ENCODE measurements at regions not wholly inside any gene's neighbourhood (a gene's known extent, or its start where the extent isn't known, plus 50 kb on each side); places are given as distances from the start of the nearest gene placed in this dataset.

DNA sequence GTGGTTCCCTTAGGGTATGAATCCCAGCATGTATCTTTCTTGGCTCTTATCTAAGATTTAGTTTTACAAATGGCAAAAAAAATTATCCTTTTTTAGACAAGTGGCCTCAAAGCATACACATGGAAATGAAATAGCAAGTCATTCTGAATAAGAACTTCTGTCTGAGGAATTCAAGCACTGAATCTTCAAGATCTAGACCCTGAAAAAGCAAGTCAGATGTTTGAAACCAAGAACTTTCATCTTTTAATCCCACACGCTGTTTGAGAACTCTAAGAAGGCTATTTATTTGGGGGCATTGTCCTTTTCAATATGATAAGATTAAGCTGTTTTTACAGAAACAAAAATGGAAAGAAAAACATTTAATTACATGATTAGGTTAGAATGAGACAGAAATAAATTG lies 549.2 kb upstream of the CYLC2 start:
- no peaks in the 10 kb centered on the region for H3K9me2 ChIP-seq
- H3K4me1 ChIP-seq (ENCODE audit: control insufficient read depth in 1 of 2, insufficient read depth in 2 of 2, low read depth in 1 of 2, low read length in 1 of 2): no peaks in the 10 kb centered on the region
- WGBS (ENCODE audit: low lambda C conversion rate): 3% methylated on average over 1 of the region's 1 CpG
- no peak overlapping the region for H3K27ac ChIP-seq (ENCODE audit: low read depth in 2 of 2, low read length in 1 of 2)
- no peaks in the 10 kb centered on the region for H3K36me3 ChIP-seq (replicated peaks in 1 of 2; ENCODE audit: control insufficient read depth in 1 of 2, insufficient read depth in 2 of 2, low read length in 1 of 2)
- H3K9ac ChIP-seq: no peak overlapping the region
- no peak for TF ChIP-seq RFX5 (IDR thresholded peaks at IDR 0.05; ENCODE audit: low read length)
- no peak for TF ChIP-seq POLR2AphosphoS5 (IDR thresholded peaks at IDR 0.05; ENCODE audit: low read depth, low read length)
- TF ChIP-seq, protein P1, sequence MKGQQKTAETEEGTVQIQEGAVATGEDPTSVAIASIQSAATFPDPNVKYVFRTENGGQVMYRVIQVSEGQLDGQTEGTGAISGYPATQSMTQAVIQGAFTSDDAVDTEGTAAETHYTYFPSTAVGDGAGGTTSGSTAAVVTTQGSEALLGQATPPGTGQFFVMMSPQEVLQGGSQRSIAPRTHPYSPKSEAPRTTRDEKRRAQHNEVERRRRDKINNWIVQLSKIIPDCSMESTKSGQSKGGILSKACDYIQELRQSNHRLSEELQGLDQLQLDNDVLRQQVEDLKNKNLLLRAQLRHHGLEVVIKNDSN (IDR thresholded peaks at IDR 0.05; ENCODE audit: borderline replicate concordance, low read depth): no peak
- TF ChIP-seq SMC3 (IDR thresholded peaks at IDR 0.05; ENCODE audit: low read depth, low read length): no peak
- TF ChIP-seq CTCF (IDR thresholded peaks at IDR 0.05): no peak
- no peak for TF ChIP-seq EP300 (IDR thresholded peaks at IDR 0.05; ENCODE audit: borderline replicate concordance in 1 of 2, low read depth in 1 of 2, low read length in 1 of 2)
- TF ChIP-seq IRF3 (IDR thresholded peaks at IDR 0.05; ENCODE audit: low read depth, low read length): no peak
- no peak for TF ChIP-seq TAF1 (IDR thresholded peaks at IDR 0.05; ENCODE audit: borderline replicate concordance, low read depth, low read length)
- TF ChIP-seq TCF12 (IDR thresholded peaks at IDR 0.05): no peak
- no peak for TF ChIP-seq ELF1 (IDR thresholded peaks at IDR 0.05)
- no peak for TF ChIP-seq USF2 (IDR thresholded peaks at IDR 0.05; ENCODE audit: borderline replicate concordance, low read depth, low read length)
- no peak for TF ChIP-seq EZH2phosphoT487 (IDR thresholded peaks at IDR 0.05; ENCODE audit: borderline replicate concordance, low read depth)
- TF ChIP-seq PBX3 (IDR thresholded peaks at IDR 0.05): no peak
- TF ChIP-seq CHD2 (IDR thresholded peaks at IDR 0.05; ENCODE audit: low read length, partially characterized antibody): no peak
- no peak for TF ChIP-seq REST (IDR thresholded peaks at IDR 0.05; ENCODE audit: low read depth, low read length)
- TF ChIP-seq SIN3A (IDR thresholded peaks at IDR 0.05; ENCODE audit: borderline replicate concordance, low read depth, low read length): no peak
- no peak overlapping the region for H3K4me3 ChIP-seq (ENCODE audit: low read depth in 2 of 2, low read length in 1 of 2)
- CTCF ChIA-PET: no interaction called here
- no peak for DNase-seq
- H2AFZ ChIP-seq (ENCODE audit: low read depth): no peak overlapping the region
- H3K4me2 ChIP-seq: no peak overlapping the region
- no peaks in the 10 kb centered on the region for H3K27me3 ChIP-seq (ENCODE audit: insufficient read depth)
- no peaks in the 10 kb centered on the region for H4K20me1 ChIP-seq (ENCODE audit: insufficient read depth)
- H3K9me3 ChIP-seq: no peaks in the 10 kb centered on the region
- no peaks in the 10 kb centered on the region for H3K79me2 ChIP-seq (ENCODE audit: insufficient read depth)
- H3F3A ChIP-seq (replicated peaks; ENCODE audit: insufficient read depth): no peaks in the 10 kb centered on the region
- POLR2A ChIA-PET: no interaction called here
